H54 (cell line): ENCODE measurements at regions not wholly inside any gene's neighbourhood (a gene's known extent, or its start where the extent isn't known, plus 50 kb on each side); places are given as distances from the start of the nearest gene placed in this dataset.

ENCODE experiments used
- DNase-seq: peaks from one replicate; pipeline ENCODE4 v3.0.0; 2011; ENCODE audit warnings: low spot score, mixed read lengths; ENCODE audit not compliant: insufficient read length
- FAIRE-seq: peaks from 3 replicates; lab custom pipeline; 2011; peaks lifted over from hg19 to GRCh38; lab: Jason Lieb, UNC
- POLR2A ChIP-seq: IDR thresholded peaks from 2 replicates; pipeline ENCODE4 v1.6.1; 2011; ENCODE audit warnings: low read depth, mild to moderate bottlenecking, low read length

GRCh38 chr2:21580391-21580790 lies 456.6 kb downstream of the TDRD15 start:
- no peak for TF ChIP-seq POLR2A
- no peak for FAIRE-seq

GRCh38 chr2:21585881-21586280 lies 462.1 kb downstream of the TDRD15 start:
- DNase-seq (no peak), FAIRE-seq (no peak)
- no peak for TF ChIP-seq POLR2A

More at GRCh38 chr2:21580391-21580790, 456.6 kb downstream of the TDRD15 start:
- DNase-seq, result no peak

GRCh38 chr2:21590026-21590690 lies 466.4 kb downstream of the TDRD15 start:
- FAIRE-seq (no peak), DNase-seq (no peak)
- no peak for TF ChIP-seq POLR2A

- no peak for DNase-seq
- FAIRE-seq, result no peak
- no peak for TF ChIP-seq POLR2A
Observed at GRCh38 chr2:21591926-21592325, 468.2 kb downstream of the TDRD15 start.

- DNase-seq (no peak), FAIRE-seq (no peak)
Observed at GRCh38 chr2:21599417-21599816, 475.6 kb downstream of the TDRD15 start.

GRCh38 chr2:21602789-21603188 lies 479.0 kb downstream of the TDRD15 start:
- FAIRE-seq, result no peak
- no peak for DNase-seq
- TF ChIP-seq POLR2A, result no peak

More at GRCh38 chr2:21599417-21599816, 475.6 kb downstream of the TDRD15 start:
- TF ChIP-seq POLR2A, result no peak

- TF ChIP-seq POLR2A, result no peak
- no peak for FAIRE-seq
Observed at GRCh38 chr2:21607572-21607971, 483.8 kb downstream of the TDRD15 start.

GRCh38 chr2:21610304-21610703 lies 486.5 kb downstream of the TDRD15 start:
- DNase-seq, result no peak
- FAIRE-seq, result no peak
- TF ChIP-seq POLR2A, result no peak

More at GRCh38 chr2:21607572-21607971, 483.8 kb downstream of the TDRD15 start:
- DNase-seq, result no peak

- FAIRE-seq (no peak), DNase-seq (no peak)
- TF ChIP-seq POLR2A, result no peak
Observed at GRCh38 chr2:21617885-21618434, 494.2 kb downstream of the TDRD15 start.

- TF ChIP-seq POLR2A, result no peak
- no peak for FAIRE-seq
- no peak for DNase-seq
Observed at GRCh38 chr2:21620771-21621170, 497.0 kb downstream of the TDRD15 start.

GRCh38 chr2:21627938-21628337 lies 504.2 kb downstream of the TDRD15 start:
- DNase-seq (no peak), FAIRE-seq (no peak)
- TF ChIP-seq POLR2A, result no peak

- no peak for TF ChIP-seq POLR2A
- no peak for DNase-seq
- FAIRE-seq, result no peak
Observed at GRCh38 chr2:21633015-21633414, 509.2 kb downstream of the TDRD15 start.

GRCh38 chr2:21633466-21633865 lies 509.7 kb downstream of the TDRD15 start:
- no peak for TF ChIP-seq POLR2A
- FAIRE-seq (no peak), DNase-seq (no peak)

GRCh38 chr2:21633911-21634310 lies 510.1 kb downstream of the TDRD15 start:
- TF ChIP-seq POLR2A, result no peak
- FAIRE-seq (no peak), DNase-seq (no peak)

GRCh38 chr2:21640046-21640445 lies 516.3 kb downstream of the TDRD15 start:
- no peak for DNase-seq
- no peak for TF ChIP-seq POLR2A
- no peak for FAIRE-seq

GRCh38 chr2:21642647-21643046 lies 518.9 kb downstream of the TDRD15 start:
- no peak for TF ChIP-seq POLR2A
- DNase-seq (peak; percentile 4), FAIRE-seq (no peak)
